HEK293 (cell line): ENCODE measurements at regions not wholly inside any gene's neighbourhood (a gene's known extent, or its start where the extent isn't known, plus 50 kb on each side); places are given as distances from the start of the nearest gene placed in this dataset.

Experiments used
- CTCF ChIA-PET: fragments of 350-600 bp; formaldehyde crosslinking; extraction: SDS; loops from one replicate; lab custom pipeline; 2021; ENCODE audit warnings: antibody characterized with exemption; lab: Yijun Ruan, JAX
- POLR2A ChIA-PET: fragments of 300-600 bp; formaldehyde crosslinking; extraction: SDS; loops from one replicate; lab custom pipeline; 2020; ENCODE audit warnings: antibody characterized with exemption, inconsistent platforms; lab: Yijun Ruan, JAX
- H3K27ac ChIP-seq: fragments of 200-500 bp; sonication (Bioruptor generic); 2 replicates; pipeline ENCODE4 v1.5.1; 2014; ENCODE audit warnings: low read depth, low read length, control low read depth, inconsistent platforms; ENCODE audit errors: extremely low read depth
- H3K36me3 ChIP-seq, 2 experiments: fragments of 200-500 bp in 1 of 2; sonication (Bioruptor generic) in 1 of 2; 1 replicate in 1 of 2; 2 replicates in 1 of 2; pipeline ENCODE4 v1.5.1; 2014 to 2017; ENCODE audit warnings: inconsistent platforms in 2 of 2, low read length in 2 of 2; ENCODE audit not compliant: control insufficient read depth in 2 of 2, insufficient read depth in 1 of 2
- H3K4me1 ChIP-seq: fragments of 200-500 bp; sonication (Bioruptor generic); 2 replicates; pipeline ENCODE4 v1.5.1; 2014; ENCODE audit warnings: mild to moderate bottlenecking, low read length, inconsistent platforms; ENCODE audit not compliant: control insufficient read depth, insufficient read depth
- H3K4me3 ChIP-seq: 2 replicates; pipeline ENCODE4 v1.5.1; 2011; ENCODE audit warnings: low read depth, mild to moderate bottlenecking, control low read depth, low read length, moderate library complexity
- H3K9me3 ChIP-seq: fragments of 200-500 bp; sonication (Bioruptor generic); 2 replicates; pipeline ENCODE4 v1.5.1; 2014; ENCODE audit warnings: low read depth, low read length, inconsistent platforms; ENCODE audit not compliant: control insufficient read depth, insufficient read depth
- KLF16 ChIP-seq: fragments of 450-650 bp; formaldehyde crosslinking; IDR thresholded peaks from 2 replicates; pipeline ENCODE4 v1.5.1; 2017; ENCODE audit warnings: missing biosample characterization, missing genetic modification characterization
- KLF7 ChIP-seq: fragments of 450-650 bp; formaldehyde crosslinking; IDR thresholded peaks from 2 replicates; pipeline ENCODE4 v1.5.1; 2016; ENCODE audit warnings: missing biosample characterization, missing genetic modification characterization, borderline replicate concordance
- ZBTB1 ChIP-seq: fragments of 450-650 bp; formaldehyde crosslinking; IDR thresholded peaks from 2 replicates; pipeline ENCODE4 v1.5.1; 2016; ENCODE audit warnings: missing biosample characterization, missing genetic modification characterization
- ZBTB20 ChIP-seq: fragments of 450-650 bp; formaldehyde crosslinking; IDR thresholded peaks from 2 replicates; pipeline ENCODE4 v1.5.1; 2016; ENCODE audit warnings: missing biosample characterization, missing genetic modification characterization
- ZNF16 ChIP-seq: fragments of 450-650 bp; formaldehyde crosslinking; IDR thresholded peaks from 2 replicates; pipeline ENCODE4 v1.5.1; 2016; ENCODE audit warnings: low read depth, missing biosample characterization, missing genetic modification characterization
- ZNF184 ChIP-seq: fragments of 450-650 bp; IDR thresholded peaks from 2 replicates; pipeline ENCODE4 v1.5.1; 2018; ENCODE audit warnings: missing biosample characterization, mild to moderate bottlenecking, missing genetic modification characterization
- ZNF223 ChIP-seq: fragments of 450-650 bp; formaldehyde crosslinking; IDR thresholded peaks from 2 replicates; pipeline ENCODE4 v1.5.1; 2016; ENCODE audit warnings: missing biosample characterization, missing genetic modification characterization
- ZNF239 ChIP-seq: fragments of 450-650 bp; formaldehyde crosslinking; IDR thresholded peaks from 2 replicates; pipeline ENCODE4 v1.5.1; 2016; ENCODE audit warnings: missing biosample characterization, missing genetic modification characterization
- ZNF292 ChIP-seq: fragments of 450-650 bp; formaldehyde crosslinking; IDR thresholded peaks from 2 replicates; pipeline ENCODE4 v1.5.1; 2016; ENCODE audit warnings: low read depth, missing biosample characterization, missing genetic modification characterization, borderline replicate concordance
- ZNF311 ChIP-seq: fragments of 450-650 bp; formaldehyde crosslinking; IDR thresholded peaks from 2 replicates; pipeline ENCODE4 v1.5.1; 2017; ENCODE audit warnings: missing biosample characterization, missing genetic modification characterization, borderline replicate concordance
- ZNF416 ChIP-seq: fragments of 450-650 bp; formaldehyde crosslinking; IDR thresholded peaks from 2 replicates; pipeline ENCODE4 v1.5.1; 2016; ENCODE audit warnings: missing biosample characterization, missing genetic modification characterization
- ZNF510 ChIP-seq: fragments of 450-650 bp; formaldehyde crosslinking; IDR thresholded peaks from 2 replicates; pipeline ENCODE4 v1.5.1; 2018; ENCODE audit warnings: mild to moderate bottlenecking, missing genetic modification characterization, missing biosample characterization; ENCODE audit not compliant: insufficient replicate concordance
- ZNF530 ChIP-seq: fragments of 450-650 bp; formaldehyde crosslinking; IDR thresholded peaks from 2 replicates; pipeline ENCODE4 v1.5.1; 2016; ENCODE audit warnings: low read depth, missing biosample characterization, missing genetic modification characterization
- ZNF585B ChIP-seq: fragments of 450-650 bp; formaldehyde crosslinking; IDR thresholded peaks from 2 replicates; pipeline ENCODE4 v1.5.1; 2016; ENCODE audit warnings: missing biosample characterization, missing genetic modification characterization
- ZSCAN5A ChIP-seq: fragments of 450-650 bp; formaldehyde crosslinking; IDR thresholded peaks from 2 replicates; pipeline ENCODE4 v1.5.1; 2016; ENCODE audit warnings: missing biosample characterization, missing genetic modification characterization
- ZXDB ChIP-seq: fragments of 450-650 bp; formaldehyde crosslinking; IDR thresholded peaks from 2 replicates; pipeline ENCODE4 v1.5.1; 2016; ENCODE audit warnings: missing biosample characterization, missing genetic modification characterization
- TF ChIP-seq, protein P1 (sequence below): fragments of 450-650 bp; formaldehyde crosslinking; IDR thresholded peaks from 2 replicates; pipeline ENCODE4 v1.5.1; 2016; ENCODE audit warnings: missing biosample characterization, missing genetic modification characterization
- TF ChIP-seq, protein P2 (sequence below): IDR thresholded peaks from 2 replicates; pipeline ENCODE4 v1.6.1; 2011; ENCODE audit warnings: mild to moderate bottlenecking, low read depth, low read length, borderline replicate concordance
- TF ChIP-seq, protein P3 (sequence below): fragments of 450-650 bp; formaldehyde crosslinking; IDR thresholded peaks from 2 replicates; pipeline ENCODE4 v1.5.1; 2016; ENCODE audit warnings: missing biosample characterization, missing genetic modification characterization, borderline replicate concordance
- TF ChIP-seq, protein P4 (sequence below): fragments of 450-650 bp; formaldehyde crosslinking; IDR thresholded peaks from 2 replicates; pipeline ENCODE4 v1.5.1; 2016; ENCODE audit warnings: missing biosample characterization, missing genetic modification characterization
- TF ChIP-seq, protein P5 (sequence below): fragments of 450-650 bp; formaldehyde crosslinking; IDR thresholded peaks from 2 replicates; pipeline ENCODE4 v1.5.1; 2016; ENCODE audit warnings: missing biosample characterization, missing genetic modification characterization

- TF ChIP-seq ZNF416: no peak
- TF ChIP-seq, protein P1, sequence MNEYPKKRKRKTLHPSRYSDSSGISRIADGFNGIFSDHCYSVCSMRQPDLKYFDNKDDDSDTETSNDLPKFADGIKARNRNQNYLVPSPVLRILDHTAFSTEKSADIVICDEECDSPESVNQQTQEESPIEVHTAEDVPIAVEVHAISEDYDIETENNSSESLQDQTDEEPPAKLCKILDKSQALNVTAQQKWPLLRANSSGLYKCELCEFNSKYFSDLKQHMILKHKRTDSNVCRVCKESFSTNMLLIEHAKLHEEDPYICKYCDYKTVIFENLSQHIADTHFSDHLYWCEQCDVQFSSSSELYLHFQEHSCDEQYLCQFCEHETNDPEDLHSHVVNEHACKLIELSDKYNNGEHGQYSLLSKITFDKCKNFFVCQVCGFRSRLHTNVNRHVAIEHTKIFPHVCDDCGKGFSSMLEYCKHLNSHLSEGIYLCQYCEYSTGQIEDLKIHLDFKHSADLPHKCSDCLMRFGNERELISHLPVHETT (tag by site-specific recombination): no peak
- no peak for TF ChIP-seq ZNF510
- TF ChIP-seq ZNF585B (tag by site-specific recombination): no peak
- TF ChIP-seq ZBTB1 (tag by site-specific recombination): no peak
- TF ChIP-seq, protein P2, sequence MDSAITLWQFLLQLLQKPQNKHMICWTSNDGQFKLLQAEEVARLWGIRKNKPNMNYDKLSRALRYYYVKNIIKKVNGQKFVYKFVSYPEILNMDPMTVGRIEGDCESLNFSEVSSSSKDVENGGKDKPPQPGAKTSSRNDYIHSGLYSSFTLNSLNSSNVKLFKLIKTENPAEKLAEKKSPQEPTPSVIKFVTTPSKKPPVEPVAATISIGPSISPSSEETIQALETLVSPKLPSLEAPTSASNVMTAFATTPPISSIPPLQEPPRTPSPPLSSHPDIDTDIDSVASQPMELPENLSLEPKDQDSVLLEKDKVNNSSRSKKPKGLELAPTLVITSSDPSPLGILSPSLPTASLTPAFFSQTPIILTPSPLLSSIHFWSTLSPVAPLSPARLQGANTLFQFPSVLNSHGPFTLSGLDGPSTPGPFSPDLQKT: no peak
- no peak for TF ChIP-seq KLF7 (tag by site-specific recombination)
- no peak for TF ChIP-seq ZNF530 (tag by site-specific recombination)
- TF ChIP-seq ZNF223 (tag by site-specific recombination): no peak
- TF ChIP-seq ZNF311 (tag by site-specific recombination): no peak
- no peak for TF ChIP-seq ZNF239 (tag by site-specific recombination)
- TF ChIP-seq ZNF292 (tag by site-specific recombination): no peak
- no peak for TF ChIP-seq ZBTB20 (tag by site-specific recombination)
- TF ChIP-seq, protein P3, sequence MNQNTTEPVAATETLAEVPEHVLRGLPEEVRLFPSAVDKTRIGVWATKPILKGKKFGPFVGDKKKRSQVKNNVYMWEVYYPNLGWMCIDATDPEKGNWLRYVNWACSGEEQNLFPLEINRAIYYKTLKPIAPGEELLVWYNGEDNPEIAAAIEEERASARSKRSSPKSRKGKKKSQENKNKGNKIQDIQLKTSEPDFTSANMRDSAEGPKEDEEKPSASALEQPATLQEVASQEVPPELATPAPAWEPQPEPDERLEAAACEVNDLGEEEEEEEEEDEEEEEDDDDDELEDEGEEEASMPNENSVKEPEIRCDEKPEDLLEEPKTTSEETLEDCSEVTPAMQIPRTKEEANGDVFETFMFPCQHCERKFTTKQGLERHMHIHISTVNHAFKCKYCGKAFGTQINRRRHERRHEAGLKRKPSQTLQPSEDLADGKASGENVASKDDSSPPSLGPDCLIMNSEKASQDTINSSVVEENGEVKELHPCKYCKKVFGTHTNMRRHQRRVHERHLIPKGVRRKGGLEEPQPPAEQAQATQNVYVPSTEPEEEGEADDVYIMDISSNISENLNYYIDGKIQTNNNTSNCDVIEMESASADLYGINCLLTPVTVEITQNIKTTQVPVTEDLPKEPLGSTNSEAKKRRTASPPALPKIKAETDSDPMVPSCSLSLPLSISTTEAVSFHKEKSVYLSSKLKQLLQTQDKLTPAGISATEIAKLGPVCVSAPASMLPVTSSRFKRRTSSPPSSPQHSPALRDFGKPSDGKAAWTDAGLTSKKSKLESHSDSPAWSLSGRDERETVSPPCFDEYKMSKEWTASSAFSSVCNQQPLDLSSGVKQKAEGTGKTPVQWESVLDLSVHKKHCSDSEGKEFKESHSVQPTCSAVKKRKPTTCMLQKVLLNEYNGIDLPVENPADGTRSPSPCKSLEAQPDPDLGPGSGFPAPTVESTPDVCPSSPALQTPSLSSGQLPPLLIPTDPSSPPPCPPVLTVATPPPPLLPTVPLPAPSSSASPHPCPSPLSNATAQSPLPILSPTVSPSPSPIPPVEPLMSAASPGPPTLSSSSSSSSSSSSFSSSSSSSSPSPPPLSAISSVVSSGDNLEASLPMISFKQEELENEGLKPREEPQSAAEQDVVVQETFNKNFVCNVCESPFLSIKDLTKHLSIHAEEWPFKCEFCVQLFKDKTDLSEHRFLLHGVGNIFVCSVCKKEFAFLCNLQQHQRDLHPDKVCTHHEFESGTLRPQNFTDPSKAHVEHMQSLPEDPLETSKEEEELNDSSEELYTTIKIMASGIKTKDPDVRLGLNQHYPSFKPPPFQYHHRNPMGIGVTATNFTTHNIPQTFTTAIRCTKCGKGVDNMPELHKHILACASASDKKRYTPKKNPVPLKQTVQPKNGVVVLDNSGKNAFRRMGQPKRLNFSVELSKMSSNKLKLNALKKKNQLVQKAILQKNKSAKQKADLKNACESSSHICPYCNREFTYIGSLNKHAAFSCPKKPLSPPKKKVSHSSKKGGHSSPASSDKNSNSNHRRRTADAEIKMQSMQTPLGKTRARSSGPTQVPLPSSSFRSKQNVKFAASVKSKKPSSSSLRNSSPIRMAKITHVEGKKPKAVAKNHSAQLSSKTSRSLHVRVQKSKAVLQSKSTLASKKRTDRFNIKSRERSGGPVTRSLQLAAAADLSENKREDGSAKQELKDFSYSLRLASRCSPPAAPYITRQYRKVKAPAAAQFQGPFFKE (tag by site-specific recombination): no peak
- TF ChIP-seq, all 188 proteins: peak for 0
Measured at GRCh38 chrX:23540532-23540931, 126.8 kb upstream of the PRDX4 start (continued).

- CTCF ChIA-PET: interaction anchor here (0.6 kb wide), 1 partner anchor 423 kb away, joined by 6 read pairs; no protein-coding TSS in a partner anchor
- no peaks in the 10 kb centered on the region for H3K36me3 ChIP-seq
- POLR2A ChIA-PET: no interaction called here
- peaks cover 15% of the 10 kb centered on the region for H3K4me1 ChIP-seq
- H3K4me3 ChIP-seq: no peak overlapping the region
- no peaks in the 10 kb centered on the region; the same call in 1 of the 2 replicates for H3K9me3 ChIP-seq
- 0 out of 2 replicates have a peak overlapping the region, but pooled peaks have one; percentile 27 for H3K27ac ChIP-seq
- TF ChIP-seq, protein P4, sequence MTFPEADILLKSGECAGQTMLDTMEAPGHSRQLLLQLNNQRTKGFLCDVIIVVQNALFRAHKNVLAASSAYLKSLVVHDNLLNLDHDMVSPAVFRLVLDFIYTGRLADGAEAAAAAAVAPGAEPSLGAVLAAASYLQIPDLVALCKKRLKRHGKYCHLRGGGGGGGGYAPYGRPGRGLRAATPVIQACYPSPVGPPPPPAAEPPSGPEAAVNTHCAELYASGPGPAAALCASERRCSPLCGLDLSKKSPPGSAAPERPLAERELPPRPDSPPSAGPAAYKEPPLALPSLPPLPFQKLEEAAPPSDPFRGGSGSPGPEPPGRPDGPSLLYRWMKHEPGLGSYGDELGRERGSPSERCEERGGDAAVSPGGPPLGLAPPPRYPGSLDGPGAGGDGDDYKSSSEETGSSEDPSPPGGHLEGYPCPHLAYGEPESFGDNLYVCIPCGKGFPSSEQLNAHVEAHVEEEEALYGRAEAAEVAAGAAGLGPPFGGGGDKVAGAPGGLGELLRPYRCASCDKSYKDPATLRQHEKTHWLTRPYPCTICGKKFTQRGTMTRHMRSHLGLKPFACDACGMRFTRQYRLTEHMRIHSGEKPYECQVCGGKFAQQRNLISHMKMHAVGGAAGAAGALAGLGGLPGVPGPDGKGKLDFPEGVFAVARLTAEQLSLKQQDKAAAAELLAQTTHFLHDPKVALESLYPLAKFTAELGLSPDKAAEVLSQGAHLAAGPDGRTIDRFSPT (tag by site-specific recombination): peak; percentile 85
- TF ChIP-seq, protein P1 (tag by site-specific recombination): 0 out of 2 replicates have a peak, but pooled peaks have one; percentile 60
- TF ChIP-seq ZXDB (tag by site-specific recombination) (peak; percentile 98), ZSCAN5A (tag by site-specific recombination) (0 out of 2 replicates have a peak, but pooled peaks have one; percentile 22), ZNF16 (tag by site-specific recombination) (no peak), ZNF184 (tag by site-specific recombination) (0 out of 2 replicates have a peak, but pooled peaks have one; percentile 16), KLF16 (tag by site-specific recombination) (no peak)
- TF ChIP-seq, protein P5, sequence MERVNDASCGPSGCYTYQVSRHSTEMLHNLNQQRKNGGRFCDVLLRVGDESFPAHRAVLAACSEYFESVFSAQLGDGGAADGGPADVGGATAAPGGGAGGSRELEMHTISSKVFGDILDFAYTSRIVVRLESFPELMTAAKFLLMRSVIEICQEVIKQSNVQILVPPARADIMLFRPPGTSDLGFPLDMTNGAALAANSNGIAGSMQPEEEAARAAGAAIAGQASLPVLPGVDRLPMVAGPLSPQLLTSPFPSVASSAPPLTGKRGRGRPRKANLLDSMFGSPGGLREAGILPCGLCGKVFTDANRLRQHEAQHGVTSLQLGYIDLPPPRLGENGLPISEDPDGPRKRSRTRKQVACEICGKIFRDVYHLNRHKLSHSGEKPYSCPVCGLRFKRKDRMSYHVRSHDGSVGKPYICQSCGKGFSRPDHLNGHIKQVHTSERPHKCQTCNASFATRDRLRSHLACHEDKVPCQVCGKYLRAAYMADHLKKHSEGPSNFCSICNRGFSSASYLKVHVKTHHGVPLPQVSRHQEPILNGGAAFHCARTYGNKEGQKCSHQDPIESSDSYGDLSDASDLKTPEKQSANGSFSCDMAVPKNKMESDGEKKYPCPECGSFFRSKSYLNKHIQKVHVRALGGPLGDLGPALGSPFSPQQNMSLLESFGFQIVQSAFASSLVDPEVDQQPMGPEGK: peak; percentile 26; the same call in 1 of the 2 replicates
Measured at GRCh38 chrX:23548164-23548563, 119.1 kb upstream of the PRDX4 start.
